ENCODE measurements at regions not wholly inside any gene's neighbourhood (a gene's known extent, or its start where the extent isn't known, plus 50 kb on each side); places are given as distances from the start of the nearest gene placed in this dataset.
A peak's percentile ranks its signal among the peaks of the same experiment; 100 is the strongest.

DNA sequence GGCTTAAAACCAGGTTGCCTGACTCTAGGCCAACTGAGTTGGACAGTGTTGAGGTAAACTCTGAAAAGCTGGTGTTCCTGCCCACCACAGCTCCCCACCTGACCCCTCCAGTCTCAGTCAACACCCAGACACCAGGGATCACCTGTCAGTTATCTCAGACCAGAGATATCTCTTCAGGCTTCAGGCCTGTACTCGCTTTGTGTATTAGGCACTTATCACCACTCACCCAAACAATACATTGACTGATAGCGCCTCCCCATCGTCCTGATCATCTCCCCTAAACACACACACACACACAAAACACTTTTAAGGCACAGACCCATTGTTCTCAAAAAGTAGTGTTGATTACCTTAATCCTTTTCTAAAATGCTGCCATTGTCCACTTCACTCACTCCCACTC is 111.5 kb downstream of the PLCE1 start:
- Histone ChIP-seq H3K27me3 (no peaks in the 10 kb centered on the region), H3K27ac (no peak overlapping the region), H3K4me3 (no peak overlapping the region), H3K36me3 (no peaks in the 10 kb centered on the region), H3K4me1 (peaks cover 0 to 3% (median 0%) of the 10 kb centered on the region in 4 donors), H3K9me3 (no peaks in the 10 kb centered on the region)
- TF ChIP-seq POLR2AphosphoS5 (IDR thresholded peaks at IDR 0.05) = no peak
- TF ChIP-seq, protein P1, sequence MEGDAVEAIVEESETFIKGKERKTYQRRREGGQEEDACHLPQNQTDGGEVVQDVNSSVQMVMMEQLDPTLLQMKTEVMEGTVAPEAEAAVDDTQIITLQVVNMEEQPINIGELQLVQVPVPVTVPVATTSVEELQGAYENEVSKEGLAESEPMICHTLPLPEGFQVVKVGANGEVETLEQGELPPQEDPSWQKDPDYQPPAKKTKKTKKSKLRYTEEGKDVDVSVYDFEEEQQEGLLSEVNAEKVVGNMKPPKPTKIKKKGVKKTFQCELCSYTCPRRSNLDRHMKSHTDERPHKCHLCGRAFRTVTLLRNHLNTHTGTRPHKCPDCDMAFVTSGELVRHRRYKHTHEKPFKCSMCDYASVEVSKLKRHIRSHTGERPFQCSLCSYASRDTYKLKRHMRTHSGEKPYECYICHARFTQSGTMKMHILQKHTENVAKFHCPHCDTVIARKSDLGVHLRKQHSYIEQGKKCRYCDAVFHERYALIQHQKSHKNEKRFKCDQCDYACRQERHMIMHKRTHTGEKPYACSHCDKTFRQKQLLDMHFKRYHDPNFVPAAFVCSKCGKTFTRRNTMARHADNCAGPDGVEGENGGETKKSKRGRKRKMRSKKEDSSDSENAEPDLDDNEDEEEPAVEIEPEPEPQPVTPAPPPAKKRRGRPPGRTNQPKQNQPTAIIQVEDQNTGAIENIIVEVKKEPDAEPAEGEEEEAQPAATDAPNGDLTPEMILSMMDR (IDR thresholded peaks at IDR 0.05) = no peak
- WGBS, 2 donors = 73 to 78% methylated on average over 3 of the region's 3 CpGs
- ATAC-seq (ENCODE audit: low FRiP score in 2 of 2) = no peak
- no peak for DNase-seq

DNA sequence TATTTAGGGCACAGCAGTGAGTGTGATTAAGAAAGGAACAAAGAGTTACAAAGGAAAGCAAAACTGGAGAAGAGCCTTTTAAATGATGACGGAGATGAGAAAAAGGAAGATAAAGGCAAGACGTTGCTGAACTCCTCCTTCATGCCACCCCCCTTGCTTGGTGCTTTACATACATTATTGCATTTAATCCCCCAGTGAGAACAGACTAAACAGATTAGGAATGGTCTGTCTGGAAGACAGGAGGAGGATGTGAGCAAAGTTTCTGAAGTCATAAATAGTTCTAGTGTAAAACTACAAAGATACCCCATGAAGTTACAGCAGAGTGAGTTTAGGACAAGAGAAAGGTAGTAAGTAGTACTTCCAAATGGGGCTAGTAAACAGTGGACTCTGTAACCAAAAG is 113.5 kb downstream of the PLCE1 start:
- Histone ChIP-seq H3K9me3 (no peaks in the 10 kb centered on the region), H3K27me3 (no peaks in the 10 kb centered on the region), H3K27ac (no peak overlapping the region), H3K4me1 (peaks cover 0 to 3% (median 0%) of the 10 kb centered on the region in 4 donors), H3K4me3 (no peak overlapping the region), H3K36me3 (no peaks in the 10 kb centered on the region)
- 44 to 46% methylated on average over 2 of the region's 2 CpGs for WGBS, 2 donors
- DNase-seq (no peak), ATAC-seq (ENCODE audit: low FRiP score in 2 of 2) (no peak)
- TF ChIP-seq POLR2A (IDR thresholded peaks at IDR 0.05) (no peak), EP300 (IDR thresholded peaks at IDR 0.05) (no peak), POLR2AphosphoS5 (IDR thresholded peaks at IDR 0.05) (no peak)
- TF ChIP-seq, protein P1 (IDR thresholded peaks at IDR 0.05) = no peak

DNA sequence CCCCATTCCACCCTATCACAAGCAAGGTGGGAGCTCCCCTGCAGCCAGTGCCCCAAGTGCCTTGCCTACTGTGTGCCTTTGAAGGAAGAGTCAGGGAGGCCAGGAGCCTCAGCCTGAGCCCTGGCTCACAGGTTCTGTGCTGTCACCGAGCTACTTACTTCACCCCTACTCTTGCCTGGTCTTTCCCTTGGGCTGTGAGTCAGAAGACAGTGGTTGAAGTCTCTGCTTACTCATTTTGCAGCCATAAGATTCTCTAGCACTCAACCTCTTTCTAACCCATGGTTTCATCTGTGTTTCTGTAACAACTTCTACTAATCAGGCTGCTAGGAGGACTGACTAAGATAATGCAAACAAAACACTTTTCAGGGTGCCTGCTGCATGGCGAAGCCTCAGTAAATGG is 114.5 kb downstream of the PLCE1 start:
- TF ChIP-seq EP300 (IDR thresholded peaks at IDR 0.05) (no peak), POLR2A (IDR thresholded peaks at IDR 0.05) (no peak), POLR2AphosphoS5 (IDR thresholded peaks at IDR 0.05) (no peak)
- TF ChIP-seq, protein P1 (IDR thresholded peaks at IDR 0.05) = no peak
- H3K4me1 ChIP-seq = peaks cover 0 to 3% (median 0%) of the 10 kb centered on the region in 4 donors
- H3K4me3 ChIP-seq = no peak overlapping the region
- peak in 1 of 2 donors; percentile 29 for ATAC-seq (ENCODE audit: low FRiP score in 2 of 2)
- no peak overlapping the region for H3K27ac ChIP-seq
- no peaks in the 10 kb centered on the region for H3K27me3 ChIP-seq
- H3K9me3 ChIP-seq = no peaks in the 10 kb centered on the region
- 76 to 84% methylated on average over 2 of the region's 2 CpGs for WGBS, 2 donors
- no peaks in the 10 kb centered on the region for H3K36me3 ChIP-seq
- no peak for DNase-seq

DNA sequence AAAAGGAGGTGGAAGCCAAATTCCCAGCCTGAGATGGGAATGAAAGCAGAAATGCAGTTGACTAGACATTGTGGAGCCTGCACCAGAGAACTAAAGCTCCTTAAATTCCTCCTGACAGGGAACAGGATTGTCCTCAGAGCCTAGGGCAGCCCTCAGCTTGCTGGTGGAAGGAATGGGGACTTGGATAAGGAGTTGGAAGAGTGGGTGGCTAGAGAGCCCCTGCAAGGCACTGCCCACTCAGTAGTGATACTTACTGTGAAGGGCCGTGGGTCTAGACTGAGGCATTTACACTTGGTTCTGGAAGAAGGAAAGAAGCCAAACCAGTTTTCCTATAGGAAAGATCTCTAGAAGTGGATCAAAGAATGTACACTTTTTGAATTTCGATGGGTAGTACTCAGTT is 117.6 kb downstream of the PLCE1 start:
- Histone ChIP-seq H3K36me3 (no peaks in the 10 kb centered on the region), H3K27ac (peak overlapping the region in 1 of 4 donors; percentile 27), H3K27me3 (no peaks in the 10 kb centered on the region), H3K4me1 (no peaks in the 10 kb centered on the region), H3K9me3 (no peaks in the 10 kb centered on the region), H3K4me3 (no peak overlapping the region)
- TF ChIP-seq EP300 (IDR thresholded peaks at IDR 0.05) (no peak), POLR2AphosphoS5 (IDR thresholded peaks at IDR 0.05) (no peak), POLR2A (IDR thresholded peaks at IDR 0.05) (no peak)
- TF ChIP-seq, protein P1 (IDR thresholded peaks at IDR 0.05) = no peak
- WGBS, 2 donors = 55 to 60% methylated on average over 2 of the region's 2 CpGs
- ATAC-seq (ENCODE audit: low FRiP score in 2 of 2) = no peak
- DNase-seq = no peak

DNA sequence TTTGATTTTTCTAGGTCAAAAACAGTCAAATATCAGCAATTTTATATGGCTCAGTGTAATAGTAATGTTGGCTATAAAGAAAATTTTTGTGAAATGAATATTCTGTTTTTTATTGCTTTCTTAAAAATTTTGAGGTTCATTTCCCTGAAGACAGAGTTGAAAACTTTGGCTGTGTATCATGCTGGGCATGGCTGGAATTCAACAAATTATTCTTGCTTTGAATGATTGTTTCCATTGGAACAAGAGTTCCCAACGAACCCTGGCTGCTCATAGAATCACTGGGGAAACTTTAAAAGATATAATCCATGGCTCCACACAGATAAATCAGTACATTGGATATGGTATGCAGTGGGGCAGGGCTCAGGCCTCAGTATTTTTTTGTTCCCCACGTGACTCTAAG is 118.6 kb downstream of the PLCE1 start:
- Histone ChIP-seq H3K4me1 (no peaks in the 10 kb centered on the region), H3K27me3 (no peaks in the 10 kb centered on the region), H3K9me3 (no peaks in the 10 kb centered on the region), H3K4me3 (no peak overlapping the region), H3K27ac (no peak overlapping the region), H3K36me3 (no peaks in the 10 kb centered on the region)
- TF ChIP-seq EP300 (IDR thresholded peaks at IDR 0.05) (no peak), POLR2AphosphoS5 (IDR thresholded peaks at IDR 0.05) (no peak), POLR2A (IDR thresholded peaks at IDR 0.05) (no peak)
- TF ChIP-seq, protein P1 (IDR thresholded peaks at IDR 0.05) = no peak
- no peak for ATAC-seq (ENCODE audit: low FRiP score in 2 of 2)
- DNase-seq = no peak
- 61 to 66% methylated on average over 2 of the region's 2 CpGs for WGBS, 2 donors
